ENCODE measurements at regions not wholly inside any gene's neighbourhood (a gene's known extent, or its start where the extent isn't known, plus 50 kb on each side); places are given as distances from the start of the nearest gene placed in this dataset.

GRCh38 chr19:30106417-30107095 lies 164.5 kb downstream of the URI1 start (continued):
- TF ChIP-seq, protein P1, sequence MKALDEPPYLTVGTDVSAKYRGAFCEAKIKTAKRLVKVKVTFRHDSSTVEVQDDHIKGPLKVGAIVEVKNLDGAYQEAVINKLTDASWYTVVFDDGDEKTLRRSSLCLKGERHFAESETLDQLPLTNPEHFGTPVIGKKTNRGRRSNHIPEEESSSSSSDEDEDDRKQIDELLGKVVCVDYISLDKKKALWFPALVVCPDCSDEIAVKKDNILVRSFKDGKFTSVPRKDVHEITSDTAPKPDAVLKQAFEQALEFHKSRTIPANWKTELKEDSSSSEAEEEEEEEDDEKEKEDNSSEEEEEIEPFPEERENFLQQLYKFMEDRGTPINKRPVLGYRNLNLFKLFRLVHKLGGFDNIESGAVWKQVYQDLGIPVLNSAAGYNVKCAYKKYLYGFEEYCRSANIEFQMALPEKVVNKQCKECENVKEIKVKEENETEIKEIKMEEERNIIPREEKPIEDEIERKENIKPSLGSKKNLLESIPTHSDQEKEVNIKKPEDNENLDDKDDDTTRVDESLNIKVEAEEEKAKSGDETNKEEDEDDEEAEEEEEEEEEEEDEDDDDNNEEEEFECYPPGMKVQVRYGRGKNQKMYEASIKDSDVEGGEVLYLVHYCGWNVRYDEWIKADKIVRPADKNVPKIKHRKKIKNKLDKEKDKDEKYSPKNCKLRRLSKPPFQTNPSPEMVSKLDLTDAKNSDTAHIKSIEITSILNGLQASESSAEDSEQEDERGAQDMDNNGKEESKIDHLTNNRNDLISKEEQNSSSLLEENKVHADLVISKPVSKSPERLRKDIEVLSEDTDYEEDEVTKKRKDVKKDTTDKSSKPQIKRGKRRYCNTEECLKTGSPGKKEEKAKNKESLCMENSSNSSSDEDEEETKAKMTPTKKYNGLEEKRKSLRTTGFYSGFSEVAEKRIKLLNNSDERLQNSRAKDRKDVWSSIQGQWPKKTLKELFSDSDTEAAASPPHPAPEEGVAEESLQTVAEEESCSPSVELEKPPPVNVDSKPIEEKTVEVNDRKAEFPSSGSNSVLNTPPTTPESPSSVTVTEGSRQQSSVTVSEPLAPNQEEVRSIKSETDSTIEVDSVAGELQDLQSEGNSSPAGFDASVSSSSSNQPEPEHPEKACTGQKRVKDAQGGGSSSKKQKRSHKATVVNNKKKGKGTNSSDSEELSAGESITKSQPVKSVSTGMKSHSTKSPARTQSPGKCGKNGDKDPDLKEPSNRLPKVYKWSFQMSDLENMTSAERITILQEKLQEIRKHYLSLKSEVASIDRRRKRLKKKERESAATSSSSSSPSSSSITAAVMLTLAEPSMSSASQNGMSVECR (CRISPR knock-in tag; IDR thresholded peaks at IDR 0.05): no peak
- no peak for TF ChIP-seq ZBTB5 (IDR thresholded peaks at IDR 0.05)
- no peak for TF ChIP-seq KDM5B (IDR thresholded peaks at IDR 0.05; ENCODE audit: insufficient replicate concordance, low read depth, low read length)
- TF ChIP-seq ESRRB (CRISPR knock-in tag; IDR thresholded peaks at IDR 0.05; ENCODE audit: borderline replicate concordance): no peak
- TF ChIP-seq, protein P2, sequence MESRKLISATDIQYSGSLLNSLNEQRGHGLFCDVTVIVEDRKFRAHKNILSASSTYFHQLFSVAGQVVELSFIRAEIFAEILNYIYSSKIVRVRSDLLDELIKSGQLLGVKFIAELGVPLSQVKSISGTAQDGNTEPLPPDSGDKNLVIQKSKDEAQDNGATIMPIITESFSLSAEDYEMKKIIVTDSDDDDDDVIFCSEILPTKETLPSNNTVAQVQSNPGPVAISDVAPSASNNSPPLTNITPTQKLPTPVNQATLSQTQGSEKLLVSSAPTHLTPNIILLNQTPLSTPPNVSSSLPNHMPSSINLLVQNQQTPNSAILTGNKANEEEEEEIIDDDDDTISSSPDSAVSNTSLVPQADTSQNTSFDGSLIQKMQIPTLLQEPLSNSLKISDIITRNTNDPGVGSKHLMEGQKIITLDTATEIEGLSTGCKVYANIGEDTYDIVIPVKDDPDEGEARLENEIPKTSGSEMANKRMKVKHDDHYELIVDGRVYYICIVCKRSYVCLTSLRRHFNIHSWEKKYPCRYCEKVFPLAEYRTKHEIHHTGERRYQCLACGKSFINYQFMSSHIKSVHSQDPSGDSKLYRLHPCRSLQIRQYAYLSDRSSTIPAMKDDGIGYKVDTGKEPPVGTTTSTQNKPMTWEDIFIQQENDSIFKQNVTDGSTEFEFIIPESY (CRISPR knock-in tag; IDR thresholded peaks at IDR 0.05): no peak
- TF ChIP-seq ZNF3 (CRISPR knock-in tag; IDR thresholded peaks at IDR 0.05): no peak
- no peak for TF ChIP-seq SMC3 (conservative IDR thresholded peaks at IDR 0.05; ENCODE audit: insufficient read depth, low read depth, low read length)
- no peak for TF ChIP-seq ZFP30 (CRISPR knock-in tag; IDR thresholded peaks at IDR 0.05; ENCODE audit: borderline replicate concordance)
- TF ChIP-seq LEF1 (IDR thresholded peaks at IDR 0.05): no peak
- TF ChIP-seq MEIS2 (IDR thresholded peaks at IDR 0.05; ENCODE audit: partially characterized antibody): no peak
- no peak for TF ChIP-seq EZH2 (IDR thresholded peaks at IDR 0.05; ENCODE audit: borderline replicate concordance, low read depth, low read length)
- no peak for TF ChIP-seq NFE2L1 (tag; IDR thresholded peaks at IDR 0.05; ENCODE audit: borderline replicate concordance, low read depth)

Data from K562 (cell line).